ENCODE measurements at regions not wholly inside any gene's neighbourhood (a gene's known extent, or its start where the extent isn't known, plus 50 kb on each side); places are given as distances from the start of the nearest gene placed in this dataset.
A peak's percentile ranks its signal among the peaks of the same experiment; 100 is the strongest.

DNA sequence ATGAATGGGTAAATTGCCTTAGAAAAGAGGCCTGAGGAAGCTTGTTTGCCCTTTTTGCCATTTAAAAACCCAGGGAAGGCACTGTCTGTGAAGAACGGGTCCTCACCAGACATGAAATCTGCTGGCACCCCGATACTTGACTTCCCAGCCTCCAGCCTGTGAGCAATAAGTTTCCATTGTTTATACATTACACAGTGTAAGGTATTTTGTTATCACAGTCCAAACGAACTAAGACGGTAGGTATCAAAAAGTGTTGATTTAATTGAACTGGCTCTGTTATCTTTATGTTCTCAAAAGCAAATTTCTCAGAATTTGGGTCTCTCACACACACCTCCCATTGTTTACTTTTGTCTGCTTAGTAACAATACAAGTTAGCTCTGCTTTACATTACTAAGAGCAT, 181.1 kb upstream of the MARCKS start:
- BruUV-seq (replicated peaks) = no TSS peak
- Histone ChIP-seq H3K79me2 (ENCODE audit: control insufficient read depth, insufficient read depth, low read length) (no peaks in the 10 kb centered on the region), H3K4me2 (ENCODE audit: insufficient read depth, low read length) (no peak overlapping the region), H3K27ac (ENCODE audit: insufficient read depth, low read depth, low read length) (no peak overlapping the region), H3K27me3 (ENCODE audit: control insufficient read depth in 2 of 2, insufficient read depth in 2 of 2, low read length in 2 of 2) (no peaks in the 10 kb centered on the region), H4K20me1 (replicated peaks; ENCODE audit: control insufficient read depth, extremely low read depth, insufficient read depth, low read length) (no peaks in the 10 kb centered on the region), H3K9me3 (replicated peaks; ENCODE audit: control insufficient read depth, insufficient read depth, low read length) (no peaks in the 10 kb centered on the region), H3K9ac (replicated peaks; ENCODE audit: extremely low read depth, insufficient read depth, low read length) (no peak overlapping the region), H3K4me3 (replicated peaks in 1 of 3; ENCODE audit: insufficient read depth in 1 of 3, low read depth in 1 of 3, low read length in 3 of 3) (no peak overlapping the region), H2AFZ (ENCODE audit: low read depth, low read length) (peak overlapping the region; percentile 39), H3K36me3 (ENCODE audit: control insufficient read depth in 2 of 2, extremely low read depth in 1 of 2, insufficient read depth in 2 of 2, low read length in 2 of 2) (no peaks in the 10 kb centered on the region), H3K9me1 (replicated peaks; ENCODE audit: control insufficient read depth, extremely low read depth, insufficient read depth, low read length) (no peaks in the 10 kb centered on the region), H3K4me1 (ENCODE audit: control insufficient read depth, extremely low read depth, insufficient read depth, low read length) (peaks cover 16% of the 10 kb centered on the region)
- no peak for FAIRE-seq
- CTCF ChIA-PET = no interaction called here
- intact Hi-C loops (cut with micrococcal nuclease) = no loop called here
- no peak for TF ChIP-seq POLR2AphosphoS5 (IDR thresholded peaks at IDR 0.05; ENCODE audit: insufficient read depth, low read depth, low read length)
- no peak for TF ChIP-seq MYC (IDR thresholded peaks at IDR 0.05; ENCODE audit: low read depth, low read length)
- TF ChIP-seq POLR2A (IDR thresholded peaks at IDR 0.05; ENCODE audit: low read depth, low read length) = no peak
- no peak for TF ChIP-seq GATA2 (IDR thresholded peaks at IDR 0.05; ENCODE audit: insufficient read depth, insufficient read length, low read depth, low read length)
- TF ChIP-seq FOS (IDR thresholded peaks at IDR 0.05; ENCODE audit: borderline replicate concordance, insufficient read depth, low read length) = no peak
- no peak for TF ChIP-seq MAX (IDR thresholded peaks at IDR 0.05; ENCODE audit: insufficient read depth, insufficient read length)
- TF ChIP-seq EZH2 (IDR thresholded peaks at IDR 0.05; ENCODE audit: borderline replicate concordance, low read depth, low read length, severe bottlenecking) = no peak
- no peak for TF ChIP-seq JUN (IDR thresholded peaks at IDR 0.05; ENCODE audit: borderline replicate concordance, insufficient read depth, insufficient read length, low read depth)
- no peak for TF ChIP-seq CTCF (IDR thresholded peaks at IDR 0.05; ENCODE audit: extremely low read depth in 1 of 2, insufficient read depth in 1 of 2, low read depth in 1 of 2, low read length in 2 of 2)
- dilution Hi-C loops (cut with MboI; ENCODE audit: extremely low pct_ligation_motif_present, low sequenced_read_pairs) = no loop called here
- no peak for DNase-seq (ENCODE audit: low read depth, low spot score)
- POLR2A ChIA-PET = no interaction called here

Data from endothelial cell of umbilical vein (primary cell).